Panc1 (cell line): ENCODE measurements at regions not wholly inside any gene's neighbourhood (a gene's known extent, or its start where the extent isn't known, plus 50 kb on each side); places are given as distances from the start of the nearest gene placed in this dataset.

Source experiments
- POLR2AphosphoS5 ChIP-seq: IDR thresholded peaks from 2 replicates; pipeline ENCODE4 v1.6.1; 2012; ENCODE audit warnings: mild to moderate bottlenecking, low read depth, low read length, moderate library complexity
- SIN3A ChIP-seq: IDR thresholded peaks from 2 replicates; pipeline ENCODE4 v1.6.1; 2012; ENCODE audit warnings: low read depth, mild to moderate bottlenecking, low read length, moderate library complexity, borderline replicate concordance; ENCODE audit not compliant: insufficient read depth
- TCF7L2 ChIP-seq: IDR thresholded peaks from 2 replicates; pipeline ENCODE4 v1.6.1; 2011; ENCODE audit warnings: mild to moderate bottlenecking, low read depth, low read length, inconsistent platforms
- TF ChIP-seq, protein P1 (sequence below): fragments of 450-650 bp; IDR thresholded peaks from 2 replicates; pipeline ENCODE4 v1.5.1; 2017; ENCODE audit warnings: mild to moderate bottlenecking
- TF ChIP-seq, protein P2 (sequence below), 2 experiments: IDR thresholded peaks; 2 replicates each; pipeline ENCODE4 v1.6.1; 2011 to 2012; ENCODE audit warnings: low read depth in 2 of 2, control low read depth in 1 of 2, low read length in 1 of 2, mild to moderate bottlenecking in 1 of 2, moderate library complexity in 1 of 2; ENCODE audit not compliant: insufficient read depth in 1 of 2

GRCh38 chr18:35920623-35921022, 51.9 kb upstream of the RMP24 start:
- TF ChIP-seq, protein P1, sequence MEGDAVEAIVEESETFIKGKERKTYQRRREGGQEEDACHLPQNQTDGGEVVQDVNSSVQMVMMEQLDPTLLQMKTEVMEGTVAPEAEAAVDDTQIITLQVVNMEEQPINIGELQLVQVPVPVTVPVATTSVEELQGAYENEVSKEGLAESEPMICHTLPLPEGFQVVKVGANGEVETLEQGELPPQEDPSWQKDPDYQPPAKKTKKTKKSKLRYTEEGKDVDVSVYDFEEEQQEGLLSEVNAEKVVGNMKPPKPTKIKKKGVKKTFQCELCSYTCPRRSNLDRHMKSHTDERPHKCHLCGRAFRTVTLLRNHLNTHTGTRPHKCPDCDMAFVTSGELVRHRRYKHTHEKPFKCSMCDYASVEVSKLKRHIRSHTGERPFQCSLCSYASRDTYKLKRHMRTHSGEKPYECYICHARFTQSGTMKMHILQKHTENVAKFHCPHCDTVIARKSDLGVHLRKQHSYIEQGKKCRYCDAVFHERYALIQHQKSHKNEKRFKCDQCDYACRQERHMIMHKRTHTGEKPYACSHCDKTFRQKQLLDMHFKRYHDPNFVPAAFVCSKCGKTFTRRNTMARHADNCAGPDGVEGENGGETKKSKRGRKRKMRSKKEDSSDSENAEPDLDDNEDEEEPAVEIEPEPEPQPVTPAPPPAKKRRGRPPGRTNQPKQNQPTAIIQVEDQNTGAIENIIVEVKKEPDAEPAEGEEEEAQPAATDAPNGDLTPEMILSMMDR = no peak
- TF ChIP-seq SIN3A (no peak), TCF7L2 (no peak), POLR2AphosphoS5 (no peak)
- TF ChIP-seq, protein P2, sequence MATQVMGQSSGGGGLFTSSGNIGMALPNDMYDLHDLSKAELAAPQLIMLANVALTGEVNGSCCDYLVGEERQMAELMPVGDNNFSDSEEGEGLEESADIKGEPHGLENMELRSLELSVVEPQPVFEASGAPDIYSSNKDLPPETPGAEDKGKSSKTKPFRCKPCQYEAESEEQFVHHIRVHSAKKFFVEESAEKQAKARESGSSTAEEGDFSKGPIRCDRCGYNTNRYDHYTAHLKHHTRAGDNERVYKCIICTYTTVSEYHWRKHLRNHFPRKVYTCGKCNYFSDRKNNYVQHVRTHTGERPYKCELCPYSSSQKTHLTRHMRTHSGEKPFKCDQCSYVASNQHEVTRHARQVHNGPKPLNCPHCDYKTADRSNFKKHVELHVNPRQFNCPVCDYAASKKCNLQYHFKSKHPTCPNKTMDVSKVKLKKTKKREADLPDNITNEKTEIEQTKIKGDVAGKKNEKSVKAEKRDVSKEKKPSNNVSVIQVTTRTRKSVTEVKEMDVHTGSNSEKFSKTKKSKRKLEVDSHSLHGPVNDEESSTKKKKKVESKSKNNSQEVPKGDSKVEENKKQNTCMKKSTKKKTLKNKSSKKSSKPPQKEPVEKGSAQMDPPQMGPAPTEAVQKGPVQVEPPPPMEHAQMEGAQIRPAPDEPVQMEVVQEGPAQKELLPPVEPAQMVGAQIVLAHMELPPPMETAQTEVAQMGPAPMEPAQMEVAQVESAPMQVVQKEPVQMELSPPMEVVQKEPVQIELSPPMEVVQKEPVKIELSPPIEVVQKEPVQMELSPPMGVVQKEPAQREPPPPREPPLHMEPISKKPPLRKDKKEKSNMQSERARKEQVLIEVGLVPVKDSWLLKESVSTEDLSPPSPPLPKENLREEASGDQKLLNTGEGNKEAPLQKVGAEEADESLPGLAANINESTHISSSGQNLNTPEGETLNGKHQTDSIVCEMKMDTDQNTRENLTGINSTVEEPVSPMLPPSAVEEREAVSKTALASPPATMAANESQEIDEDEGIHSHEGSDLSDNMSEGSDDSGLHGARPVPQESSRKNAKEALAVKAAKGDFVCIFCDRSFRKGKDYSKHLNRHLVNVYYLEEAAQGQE (IDR thresholded peaks at IDR 0.05; ENCODE audit: insufficient read depth in 1 of 2, low read depth in 2 of 2, low read length in 1 of 2) = no peak
